ENCODE measurements at regions not wholly inside any gene's neighbourhood (a gene's known extent, or its start where the extent isn't known, plus 50 kb on each side); places are given as distances from the start of the nearest gene placed in this dataset.
A peak's percentile ranks its signal among the peaks of the same experiment; 100 is the strongest.
"Not testable (repeated sequence)": the region's sequence is repeated elsewhere in the genome, so short reads cannot be mapped to it uniquely, and the experiment has no call there.

- peak in 1 of 5 experiments; percentile 5 for DNase-seq
Measured at GRCh38 chr9:88875400-88876120, 115.7 kb upstream of the S1PR3 start.

DNA sequence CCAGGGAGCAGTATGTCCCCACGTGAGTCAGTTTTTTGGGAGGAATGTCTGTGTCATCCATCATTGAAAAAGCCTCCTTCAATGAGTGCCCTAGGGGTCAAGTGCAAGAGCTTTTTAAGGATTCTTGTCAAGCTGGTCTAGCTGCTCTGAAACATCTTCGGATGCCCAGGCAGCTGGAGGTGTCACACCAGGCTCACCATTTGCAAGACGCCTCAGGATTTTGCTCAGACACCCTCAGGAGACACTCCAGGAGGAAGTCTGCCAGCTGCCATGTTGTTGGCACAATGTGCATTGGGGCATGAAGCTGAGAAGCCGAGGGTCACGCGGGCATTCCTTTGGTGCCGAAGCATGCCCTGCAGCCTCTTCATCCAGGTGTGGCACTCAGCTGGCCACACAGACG lies 111.1 kb upstream of the S1PR3 start:
- DNase-seq: no peak

GRCh38 chr9:88884291-88884690 lies 107.0 kb upstream of the S1PR3 start:
- DNase-seq: not testable (repeated sequence)

DNA sequence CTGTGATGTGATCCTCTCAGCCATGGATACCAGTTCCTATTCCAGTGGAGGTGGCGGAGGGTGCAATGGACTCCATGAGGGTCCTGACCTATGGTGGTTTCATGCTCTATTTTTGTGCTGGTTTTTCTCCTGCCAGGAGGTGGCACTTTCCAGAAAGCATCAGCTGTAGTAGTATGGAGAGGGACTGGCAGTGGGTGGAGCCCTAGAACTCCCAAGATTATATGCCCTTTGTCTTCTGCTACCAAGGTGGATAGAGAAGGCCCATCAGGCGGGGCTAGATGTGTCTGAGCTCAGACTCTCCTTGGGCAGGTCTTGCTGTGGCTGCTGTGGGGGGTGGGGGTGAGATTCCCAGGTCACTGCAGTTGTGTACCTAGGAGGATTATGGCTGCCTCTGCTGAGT lies 104.5 kb upstream of the S1PR3 start:
- not testable (repeated sequence) for DNase-seq

- no peak for DNase-seq
Measured at GRCh38 chr9:88889386-88889785, 101.9 kb upstream of the S1PR3 start.

- no peak for DNase-seq
Measured at GRCh38 chr9:88890546-88890945, 100.7 kb upstream of the S1PR3 start.

DNA sequence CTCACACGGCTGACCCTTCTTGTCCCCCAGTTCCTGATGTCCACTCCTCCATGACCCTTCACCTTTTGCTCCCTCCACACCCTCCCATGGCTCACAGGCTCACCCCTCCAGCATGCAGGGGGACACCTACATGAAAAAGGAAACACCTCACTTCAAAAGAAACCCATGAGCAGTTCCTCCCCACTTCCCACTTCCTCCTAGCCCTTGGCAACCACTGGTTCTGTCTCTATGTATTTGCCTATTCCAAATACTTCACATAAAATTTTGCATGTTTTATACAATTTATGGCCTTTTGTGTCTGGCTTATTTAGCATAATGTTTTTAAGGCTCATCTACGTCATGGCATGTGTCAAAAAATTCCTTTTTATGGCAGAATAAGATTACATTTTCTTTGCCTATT lies 100.2 kb upstream of the S1PR3 start:
- no peak for DNase-seq

DNA sequence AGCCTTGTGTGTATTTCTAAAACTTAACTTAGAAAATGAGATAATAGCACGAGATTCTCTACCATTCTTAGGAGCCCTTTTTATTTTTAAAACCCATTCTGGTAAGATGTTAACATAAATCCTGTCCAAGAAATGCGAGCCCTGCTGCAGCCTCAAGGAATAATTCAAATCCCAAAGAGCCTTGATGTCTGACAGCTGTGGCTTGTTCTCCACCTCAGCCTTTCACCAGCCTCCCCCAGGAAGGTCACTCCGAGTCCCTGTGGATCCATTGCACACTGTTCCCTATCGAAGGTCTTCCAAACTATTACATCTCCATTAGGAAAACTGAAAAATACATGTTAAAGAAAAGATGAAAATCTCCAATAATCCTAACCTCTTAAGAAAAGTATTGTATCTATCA lies 98.5 kb upstream of the S1PR3 start:
- DNase-seq: no peak

- no peak for DNase-seq
Measured at GRCh38 chr9:88897081-88897480, 94.2 kb upstream of the S1PR3 start.

DNA sequence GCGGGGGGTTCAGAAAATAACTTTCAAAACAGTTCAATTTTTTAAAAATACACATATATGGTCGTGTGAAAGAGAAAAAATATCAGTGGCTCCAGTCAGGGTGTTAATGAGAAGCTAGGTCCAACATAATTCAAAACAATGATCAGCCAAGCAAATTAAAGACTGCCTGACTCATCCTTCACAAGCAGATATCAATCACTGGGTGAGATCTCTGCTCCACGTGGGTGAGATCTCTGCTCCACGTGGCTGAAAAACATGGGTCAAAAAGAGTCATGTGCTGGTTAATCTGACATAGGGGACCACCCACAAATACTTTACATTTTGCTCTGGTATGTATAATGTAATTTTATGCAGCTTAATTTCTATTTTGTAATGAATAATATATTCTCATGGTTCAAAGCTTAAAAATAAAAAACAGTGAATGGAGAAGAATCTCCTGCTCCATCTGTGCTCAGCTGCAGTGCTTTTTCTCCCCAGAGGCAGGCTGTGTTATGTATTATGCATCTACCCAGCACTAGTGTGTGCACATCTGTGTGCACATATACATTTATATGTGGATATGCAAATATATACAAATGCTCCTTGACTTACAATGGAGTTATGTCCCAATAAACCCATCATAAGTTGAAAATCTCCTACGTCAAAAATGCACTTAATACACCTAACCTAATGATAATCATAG lies 93.1 kb upstream of the S1PR3 start:
- no peak for DNase-seq

GRCh38 chr9:88905506-88905905 lies 85.8 kb upstream of the S1PR3 start:
- DNase-seq: no peak

GRCh38 chr9:88915916-88916315 lies 75.4 kb upstream of the S1PR3 start:
- DNase-seq: no peak

GRCh38 chr9:88916894-88917293 lies 74.4 kb upstream of the S1PR3 start:
- no peak for DNase-seq

- DNase-seq: no peak
Measured at GRCh38 chr9:88917375-88917774, 73.9 kb upstream of the S1PR3 start.

DNA sequence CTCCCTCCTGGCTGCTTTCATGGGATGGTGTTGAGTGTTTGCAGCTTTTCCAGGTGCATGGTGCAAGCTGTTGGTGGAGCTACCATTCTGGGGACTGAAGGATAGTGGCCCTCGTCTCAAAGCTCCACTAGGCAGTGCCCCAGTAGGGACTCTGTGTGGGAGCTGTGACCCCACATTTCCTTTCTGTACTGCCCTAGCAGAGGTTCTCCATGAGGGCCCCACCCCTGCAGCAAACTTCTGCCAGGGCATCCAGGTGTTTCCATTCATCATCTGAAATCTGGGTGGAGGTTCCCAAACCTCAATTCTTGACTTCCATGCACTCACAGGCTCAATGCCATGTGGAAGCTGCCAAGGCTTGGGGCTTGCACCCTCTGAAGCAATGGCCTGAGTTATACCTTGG lies 72.7 kb upstream of the S1PR3 start:
- not testable (repeated sequence) for DNase-seq

DNA sequence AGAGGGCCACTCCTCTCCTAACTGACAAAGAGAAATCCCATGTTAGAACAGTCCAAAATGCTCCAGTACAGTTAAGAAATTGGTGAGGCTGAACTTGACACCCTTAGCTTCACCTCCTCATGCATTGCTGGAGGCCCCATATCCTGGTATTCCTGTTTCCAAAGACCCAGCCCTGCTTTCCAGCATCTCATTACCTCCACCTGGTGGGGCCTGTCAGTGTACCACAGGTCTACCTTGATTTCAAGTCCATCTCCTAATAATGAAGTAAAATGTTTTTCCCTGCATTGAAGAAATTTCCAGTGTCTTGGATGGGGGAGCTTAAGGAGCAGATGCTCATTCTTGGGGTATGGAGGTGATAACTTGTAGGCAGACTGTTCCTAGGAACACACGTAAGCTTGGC lies 70.6 kb upstream of the S1PR3 start:
- DNase-seq: no peak

DNA sequence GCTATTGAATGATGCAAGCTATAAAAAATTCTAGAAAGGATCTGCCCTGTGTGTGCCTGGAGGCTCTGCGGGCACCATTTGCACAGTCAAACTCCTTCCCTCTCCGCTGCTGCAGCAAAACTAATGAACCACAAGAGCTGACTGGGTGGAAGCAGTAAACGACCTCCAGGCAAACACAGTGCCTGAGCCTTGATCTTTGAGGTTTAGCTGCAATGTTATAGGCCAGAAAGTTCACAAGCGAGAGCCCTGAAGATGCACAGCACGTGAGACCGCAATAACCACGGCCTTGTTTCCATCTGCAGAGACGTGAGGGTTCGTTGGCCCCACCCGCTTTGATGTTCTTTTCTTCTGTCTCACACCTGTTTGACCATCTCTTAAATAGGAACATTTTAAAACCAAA lies 69.2 kb upstream of the S1PR3 start:
- DNase-seq: peak in 3 of 5 experiments; percentile 13 to 94 (median 30)

DNA sequence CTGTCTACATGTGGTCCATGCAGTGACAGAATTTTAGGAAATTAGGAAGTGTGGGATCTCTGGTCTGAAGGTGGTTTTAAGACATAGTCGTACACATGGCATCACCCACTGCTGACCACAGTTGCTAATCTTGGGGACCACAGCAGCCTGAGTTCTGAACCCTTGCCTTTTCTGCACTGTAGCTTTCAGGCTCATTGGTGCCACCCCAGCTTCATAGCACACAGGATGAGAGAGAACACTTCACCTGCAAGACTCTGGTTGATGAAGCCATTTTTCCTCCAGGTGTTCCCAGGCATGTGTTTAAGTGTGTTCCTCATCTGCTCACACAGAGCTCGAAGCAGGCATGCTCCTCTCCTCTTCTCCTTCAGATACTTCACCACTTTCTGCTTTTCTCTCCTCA lies 68.2 kb upstream of the S1PR3 start:
- no peak for DNase-seq

- peak in 1 of 5 experiments; percentile 69 for DNase-seq
Measured at GRCh38 chr9:88923653-88924288, 67.5 kb upstream of the S1PR3 start.

GRCh38 chr9:88925481-88925880 lies 65.8 kb upstream of the S1PR3 start:
- no peak for DNase-seq

GRCh38 chr9:88926781-88927505 lies 64.3 kb upstream of the S1PR3 start:
- DNase-seq: no peak

- no peak for DNase-seq
Measured at GRCh38 chr9:88927510-88927909, 63.8 kb upstream of the S1PR3 start.

- DNase-seq: no peak
Measured at GRCh38 chr9:88930716-88931115, 60.6 kb upstream of the S1PR3 start.

Data from T-helper 2 cell (primary cell).